GM18505 (cell line): ENCODE measurements at regions not wholly inside any gene's neighbourhood (a gene's known extent, or its start where the extent isn't known, plus 50 kb on each side); places are given as distances from the start of the nearest gene placed in this dataset.

ENCODE experiments used
- ATAC-seq: cut with Tn5 transposase; IDR thresholded peaks from one replicate; pipeline ENCODE4 v1.9.1; 2021; ENCODE audit not compliant: unreplicated experiment
- POLR2A ChIP-seq: IDR thresholded peaks from 4 replicates; pipeline ENCODE4 v1.6.1; 2011; ENCODE audit warnings: borderline replicate concordance; ENCODE audit not compliant: insufficient read depth, insufficient read length; ENCODE audit errors: extremely low read depth

DNA sequence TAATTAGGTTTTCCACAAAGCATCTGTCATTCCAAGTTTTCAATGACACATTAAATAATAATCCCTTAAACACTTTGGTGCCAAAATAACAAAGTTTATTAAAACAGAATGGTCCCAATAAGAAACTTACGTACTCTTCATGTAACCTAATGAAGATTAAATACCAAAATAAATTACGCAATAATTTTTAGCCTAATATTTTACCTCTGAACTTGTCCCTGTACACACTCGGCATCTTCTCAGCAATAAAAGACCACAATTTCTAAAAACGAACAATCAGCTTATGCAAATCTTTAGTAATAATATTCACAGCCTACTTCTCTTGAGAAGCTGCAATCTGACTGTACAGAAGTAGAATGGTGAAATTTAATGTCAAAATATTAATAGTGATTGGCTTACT, 163.6 kb downstream of the ZDHHC21 start:
- no peak for ATAC-seq
- no peak for TF ChIP-seq POLR2A

DNA sequence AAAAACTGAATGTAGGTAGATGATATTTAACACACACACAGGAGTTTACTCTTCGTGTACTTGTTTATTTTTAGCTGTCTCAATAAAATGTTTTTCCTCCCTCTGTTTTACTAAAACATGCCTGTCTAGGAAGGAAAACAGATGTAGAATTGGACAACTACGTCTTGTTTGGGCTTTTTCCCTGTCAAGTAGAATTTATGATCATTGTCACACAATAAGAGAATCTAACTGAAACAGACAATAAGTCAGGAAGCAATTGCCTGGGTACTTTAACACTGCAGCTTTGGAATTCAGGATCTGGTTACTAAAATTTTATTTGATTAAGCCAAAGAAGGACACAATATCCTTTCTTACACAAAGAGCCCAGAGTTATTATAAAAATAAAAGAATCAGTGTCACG, 164.2 kb downstream of the ZDHHC21 start:
- TF ChIP-seq POLR2A: no peak
- no peak for ATAC-seq

DNA sequence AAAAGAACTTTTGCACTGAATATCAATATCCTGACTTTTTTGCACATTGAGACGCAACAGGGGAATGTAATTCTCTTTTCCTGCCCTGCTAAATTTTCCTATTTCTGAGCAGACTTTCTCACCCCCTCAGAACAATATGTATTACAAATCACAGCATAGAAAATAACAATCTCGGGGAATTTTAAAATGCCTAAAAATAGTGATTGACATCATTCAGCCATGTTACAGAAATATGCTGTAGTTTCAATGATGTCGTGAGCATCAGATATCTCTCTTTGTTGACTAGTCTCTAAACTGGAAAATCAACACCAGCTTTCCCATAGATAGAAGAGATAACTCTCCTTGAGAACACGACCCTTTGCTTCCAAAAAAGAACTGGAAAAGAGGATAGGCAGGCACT, 166.7 kb downstream of the ZDHHC21 start:
- no peak for ATAC-seq
- no peak for TF ChIP-seq POLR2A

DNA sequence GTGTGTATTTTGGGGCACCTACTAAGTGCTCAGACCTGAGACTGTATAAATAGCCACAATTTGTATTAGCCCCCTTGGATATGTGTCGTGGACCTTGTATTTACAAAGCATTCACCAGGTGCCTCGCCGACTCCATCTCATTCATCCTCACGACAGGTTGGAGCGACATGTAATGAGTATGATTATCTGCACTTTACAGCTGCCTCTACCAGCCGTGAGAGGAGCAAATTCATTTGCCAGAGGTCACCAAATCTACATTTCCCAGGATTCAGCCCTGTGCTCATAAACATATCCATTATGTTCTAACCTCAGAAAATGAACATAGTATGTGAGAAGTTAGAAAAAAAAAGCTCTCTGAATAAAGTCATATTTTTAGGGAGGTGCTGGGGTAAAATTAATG, 167.4 kb downstream of the ZDHHC21 start:
- no peak for ATAC-seq
- no peak for TF ChIP-seq POLR2A

DNA sequence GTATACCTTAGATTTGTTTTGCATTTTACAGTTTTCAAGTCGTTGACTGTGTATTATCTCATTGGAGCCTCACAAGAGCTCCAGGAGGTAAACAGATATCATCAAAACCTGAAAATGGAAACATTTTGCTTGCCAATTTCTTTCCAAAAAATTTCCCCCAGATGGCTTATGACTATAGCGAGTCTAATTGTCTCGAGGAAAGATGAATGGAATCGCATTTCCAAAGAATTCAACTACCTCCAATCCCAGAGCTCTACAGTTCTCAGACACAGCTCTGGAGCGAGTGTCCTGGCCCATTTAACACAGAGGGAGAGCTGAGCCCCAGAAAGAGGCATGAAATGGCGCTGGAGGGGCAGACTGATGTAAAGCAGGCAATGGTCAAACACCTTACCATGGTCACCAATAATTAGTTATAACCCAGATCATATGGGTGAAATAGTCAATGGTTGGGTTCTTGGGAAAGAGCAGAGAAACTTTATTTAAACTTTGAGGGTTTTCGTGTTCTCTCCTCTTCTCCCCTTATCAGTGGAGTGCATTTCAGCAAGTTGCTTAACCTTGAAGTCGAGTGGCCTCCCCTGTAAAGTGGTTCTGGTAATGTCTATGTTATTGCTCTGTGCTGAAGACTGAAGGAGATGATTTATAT, 168.2 kb downstream of the ZDHHC21 start:
- TF ChIP-seq POLR2A: no peak

DNA sequence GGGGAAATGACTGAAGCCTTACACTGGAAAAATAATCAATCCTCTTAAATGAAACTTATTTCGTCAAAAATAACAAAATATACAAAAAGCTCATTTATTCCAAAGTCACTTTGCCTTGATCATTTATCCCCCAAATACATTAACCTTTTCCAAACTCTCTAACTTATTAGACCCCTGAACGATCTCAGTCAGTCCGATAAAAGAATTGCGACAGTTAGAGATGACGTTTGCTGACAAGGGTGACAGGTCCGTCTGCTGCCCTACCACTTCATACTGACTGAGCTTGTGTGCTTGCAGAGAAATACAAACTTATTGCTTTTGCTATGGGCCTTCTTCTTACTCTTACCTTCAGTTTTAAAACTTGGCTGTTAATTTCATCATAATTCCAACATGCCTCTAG, 169.7 kb downstream of the ZDHHC21 start:
- TF ChIP-seq POLR2A: no peak
- ATAC-seq: no peak

More for the DNA sequence above, 168.2 kb downstream of the ZDHHC21 start:
- ATAC-seq: no peak

DNA sequence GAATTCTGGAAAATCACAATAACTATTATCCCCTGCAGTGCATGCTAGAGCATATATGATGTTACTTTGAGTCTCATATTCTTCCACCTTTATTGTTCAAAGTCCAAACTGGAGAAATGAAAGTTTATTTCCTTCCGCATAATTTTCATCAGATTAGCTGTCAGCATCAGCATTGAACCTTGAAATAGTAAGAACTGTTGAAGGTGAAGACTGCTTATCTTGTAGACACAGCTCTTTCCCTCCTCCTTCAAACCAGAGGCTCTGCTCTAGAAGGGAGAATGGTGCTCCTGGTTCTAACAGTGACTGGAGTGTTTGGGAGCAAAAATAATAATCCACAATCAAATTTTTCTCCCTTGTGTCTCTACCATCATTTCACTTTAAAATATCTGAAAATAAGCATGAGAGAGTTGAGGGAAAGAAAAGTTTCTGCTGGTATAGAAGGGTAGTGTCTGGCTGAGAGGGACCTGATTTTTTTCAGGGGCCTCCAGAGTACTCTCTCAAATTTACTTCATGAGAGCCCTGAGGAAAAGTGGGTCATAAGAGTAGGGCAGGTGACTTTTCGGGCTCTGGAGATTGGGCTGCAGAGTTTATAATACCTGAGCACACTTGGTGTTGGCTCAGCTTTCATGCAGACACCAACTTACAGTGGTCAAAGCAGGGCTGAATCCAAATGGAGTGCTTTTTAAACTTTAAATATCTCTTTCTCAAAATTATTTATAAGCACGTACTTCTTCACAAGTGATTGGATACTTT, 170.4 kb downstream of the ZDHHC21 start:
- ATAC-seq: no peak
- TF ChIP-seq POLR2A: no peak

DNA sequence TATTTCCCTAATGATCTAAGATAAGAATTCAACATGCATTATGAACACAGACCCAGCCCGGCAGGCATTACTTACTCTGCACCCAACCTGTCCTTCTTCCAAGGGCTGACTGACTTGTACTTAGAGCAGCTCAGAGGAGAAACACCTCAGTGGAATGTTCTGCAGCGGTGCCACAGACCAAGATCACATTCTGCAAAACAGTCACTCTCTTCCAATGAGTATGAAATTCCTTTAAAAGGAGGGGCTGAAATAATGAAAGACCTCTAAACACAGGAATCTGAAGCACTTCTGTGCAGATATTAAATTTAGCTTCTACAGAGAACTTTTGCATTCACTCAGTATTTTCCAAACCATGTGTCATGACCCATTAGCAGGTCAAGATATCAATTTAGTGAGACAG, 172.9 kb downstream of the ZDHHC21 start:
- TF ChIP-seq POLR2A: no peak

DNA sequence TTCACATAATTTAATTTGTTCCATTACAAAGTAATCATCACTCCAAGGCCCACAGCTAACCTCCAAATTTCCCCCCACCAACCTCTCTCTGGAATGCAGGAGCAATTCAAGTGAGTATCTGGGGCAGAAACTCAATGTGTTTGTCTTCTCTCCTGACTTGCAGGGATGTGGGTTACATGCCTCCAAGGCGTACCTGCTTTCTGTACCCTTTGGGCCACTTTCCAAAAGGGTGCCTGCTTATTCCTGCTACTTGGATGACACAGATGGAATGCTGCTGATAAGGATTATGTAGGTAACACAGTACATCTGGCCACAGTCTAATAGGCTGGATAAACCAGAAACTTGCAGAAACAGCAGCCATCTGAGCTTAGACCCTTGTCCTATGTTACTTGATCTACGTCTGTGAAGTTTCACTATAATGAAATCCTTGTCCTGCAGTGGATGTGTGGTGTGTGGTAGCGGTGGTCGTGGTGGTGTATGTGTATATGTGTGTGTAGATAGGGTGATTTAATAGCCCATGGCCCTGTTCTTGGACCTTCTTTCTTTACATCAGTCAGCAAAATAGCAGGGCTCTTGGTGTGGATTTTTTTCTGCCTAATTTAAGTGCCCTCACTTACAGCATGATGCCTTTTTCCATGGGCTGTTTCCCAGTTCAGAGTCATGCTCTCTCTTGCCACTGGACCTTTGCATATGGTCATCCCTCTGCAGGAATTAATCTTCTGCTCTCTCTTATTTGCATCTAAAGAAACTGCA, 175.9 kb downstream of the ZDHHC21 start:
- no peak for ATAC-seq
- TF ChIP-seq POLR2A: no peak

More for the DNA sequence above, 172.9 kb downstream of the ZDHHC21 start:
- no peak for ATAC-seq

DNA sequence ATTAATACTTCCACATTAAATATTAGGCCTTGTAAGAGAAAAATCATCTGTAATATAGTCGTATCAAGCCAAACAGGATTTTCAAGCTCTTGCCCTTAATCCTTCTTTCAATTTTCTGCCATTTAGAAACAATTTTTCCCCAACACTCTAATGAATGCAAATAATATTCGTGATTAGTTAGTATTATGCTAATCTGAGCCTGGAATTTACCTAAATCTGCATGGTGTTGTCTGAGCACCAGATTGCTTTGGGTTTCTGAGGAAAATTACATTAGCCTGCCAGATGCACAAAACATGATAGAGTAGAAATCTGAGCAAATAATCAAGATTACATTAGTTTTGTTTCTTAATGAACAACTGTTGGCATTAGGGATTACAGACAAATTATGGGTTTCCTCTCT, 176.6 kb downstream of the ZDHHC21 start:
- no peak for ATAC-seq
- TF ChIP-seq POLR2A: no peak

DNA sequence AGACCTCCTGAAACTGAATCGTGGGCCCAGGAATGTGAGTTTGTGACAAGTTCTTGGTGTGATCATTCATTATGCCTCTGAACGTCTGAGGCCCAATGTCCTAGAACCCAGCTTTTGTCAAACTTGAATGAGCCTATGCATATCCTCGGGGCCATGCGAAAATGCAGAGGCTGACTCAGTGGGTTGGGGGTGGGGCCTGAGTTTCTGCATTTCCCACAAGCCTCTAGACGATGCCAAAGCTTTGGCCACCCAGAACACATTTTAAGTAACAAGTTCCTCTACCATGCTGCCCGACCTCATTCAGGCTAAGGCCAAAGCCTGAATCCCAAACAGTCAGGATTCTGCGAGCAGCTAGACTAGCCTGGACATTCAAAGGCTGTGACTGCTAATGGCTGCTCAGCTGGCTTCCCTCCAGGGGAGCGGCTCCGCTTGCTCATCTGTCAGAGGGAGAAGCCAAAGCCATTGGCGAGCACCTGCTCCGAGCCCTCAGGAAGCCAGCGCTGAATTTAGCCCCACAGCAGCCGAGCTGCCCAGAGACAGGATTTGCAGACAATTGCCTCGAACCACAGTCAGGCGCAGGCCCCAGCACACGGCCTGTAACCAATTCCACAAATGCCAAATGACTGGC, 177.5 kb downstream of the ZDHHC21 start:
- TF ChIP-seq POLR2A: no peak
- ATAC-seq: no peak

DNA sequence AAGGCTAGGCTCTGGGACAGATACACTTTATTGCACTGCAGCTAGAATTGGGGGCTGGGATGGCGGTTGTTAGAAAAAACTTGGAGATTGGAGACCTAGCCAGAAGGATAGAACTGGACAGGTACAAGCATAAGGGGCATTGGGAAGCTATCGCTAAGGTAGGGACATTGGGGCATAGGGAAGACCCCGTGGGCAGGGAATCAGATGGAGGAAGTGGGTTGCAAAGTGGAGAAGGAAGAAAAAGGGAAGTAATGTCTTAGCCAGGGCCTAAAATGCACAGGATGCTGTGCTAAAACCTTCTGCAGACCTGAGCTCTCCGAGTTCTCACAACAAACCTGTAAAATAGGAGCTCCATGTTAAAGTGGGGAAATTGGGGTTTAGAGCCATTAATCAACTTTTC, 178.2 kb downstream of the ZDHHC21 start:
- ATAC-seq: no peak
- TF ChIP-seq POLR2A: no peak

DNA sequence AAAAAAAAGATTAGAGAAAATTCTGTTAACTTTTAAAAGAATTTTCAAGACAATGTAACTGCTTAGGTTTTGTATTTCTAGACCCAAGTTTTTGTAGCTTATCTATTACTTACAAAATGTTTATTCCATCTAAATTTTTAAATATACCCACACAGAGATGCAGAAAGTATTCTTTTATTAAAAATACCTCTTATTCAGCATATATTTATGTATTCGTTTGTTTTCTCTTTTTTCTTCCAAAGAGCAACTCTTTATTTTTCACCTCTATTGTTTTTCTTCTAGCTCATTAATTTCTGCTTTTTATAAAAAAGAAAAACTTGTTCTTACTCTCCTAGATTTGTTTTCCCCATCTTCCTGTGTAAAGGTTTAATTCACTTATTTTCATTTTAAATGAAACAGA, 180.3 kb downstream of the ZDHHC21 start:
- no peak for TF ChIP-seq POLR2A
- no peak for ATAC-seq

DNA sequence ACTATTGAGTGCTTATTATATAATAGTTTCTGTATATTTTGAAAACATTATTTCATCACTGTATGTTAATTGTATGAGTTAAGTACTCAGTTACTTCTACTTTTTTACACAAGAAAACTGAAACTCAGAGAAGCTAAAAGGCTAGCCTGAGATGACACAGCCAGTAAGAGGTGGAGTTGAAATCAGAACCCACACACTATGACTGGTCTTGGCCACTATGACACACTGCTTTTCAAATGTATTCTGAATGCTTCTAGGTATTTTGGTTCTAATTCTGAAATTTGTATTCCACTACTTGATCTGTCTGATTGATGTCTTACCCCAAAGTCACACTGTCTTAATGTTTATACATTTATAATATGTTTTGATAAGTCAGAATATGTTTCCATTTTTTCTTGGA, 181.8 kb downstream of the ZDHHC21 start:
- TF ChIP-seq POLR2A: no peak
- ATAC-seq: no peak

DNA sequence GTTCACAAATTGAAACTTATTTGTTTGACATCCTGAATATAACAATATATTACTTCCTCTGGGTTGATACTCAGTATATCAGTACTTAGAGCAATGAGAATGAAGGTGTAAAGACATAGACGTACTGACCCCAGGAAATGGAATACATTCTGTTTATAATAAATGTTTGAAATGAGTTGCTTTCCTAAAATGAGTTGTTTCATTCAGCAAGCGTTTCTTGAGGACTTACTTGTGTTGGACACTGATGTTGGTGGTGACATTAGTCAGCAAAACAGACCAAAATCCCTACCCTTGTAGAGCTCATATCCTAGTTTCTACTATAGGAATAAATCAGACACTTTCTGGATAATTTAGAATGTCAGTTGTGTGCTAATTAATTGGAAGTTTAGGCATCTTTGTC, 184.3 kb downstream of the ZDHHC21 start:
- no peak for TF ChIP-seq POLR2A
- no peak for ATAC-seq
